Thyroid gland (tissue), 4 donors: ENCODE measurements at regions not wholly inside any gene's neighbourhood (a gene's known extent, or its start where the extent isn't known, plus 50 kb on each side); places are given as distances from the start of the nearest gene placed in this dataset.

Experiments
- DNase-seq, 2 donors: peaks; one replicate each; pipeline ENCODE4 v3.0.0-alpha.2; 2019
- H3K27ac ChIP-seq, 3 donors: fragments of 200-600 bp; sonication (generic); 1 replicate in 2 of 3; 2 replicates in 1 of 3; pipeline ENCODE4 v1.5.1; 2016 to 2019; ENCODE audit warnings: mild to moderate bottlenecking in 1 of 3, moderate library complexity in 1 of 3
- H3K27me3 ChIP-seq: fragments of 200-600 bp; sonication (generic); one replicate; pipeline ENCODE4 v1.5.1; 2019
- H3K36me3 ChIP-seq, 2 donors: fragments of 200-600 bp; sonication (generic); one replicate each; pipeline ENCODE4 v1.5.1; 2016 to 2019
- H3K4me1 ChIP-seq, 2 donors: fragments of 200-600 bp; sonication (generic); one replicate each; pipeline ENCODE4 v1.5.1; 2017 to 2019
- H3K4me3 ChIP-seq, 3 donors: fragments of 200-600 bp; sonication (generic); replicated peaks in 1 of 3; 1 replicate in 2 of 3; 2 replicates in 1 of 3; pipeline ENCODE4 v1.5.1; 2016; ENCODE audit warnings: mild to moderate bottlenecking in 1 of 3
- H3K9me3 ChIP-seq: fragments of 200-600 bp; sonication (generic); one replicate; pipeline ENCODE4 v1.5.1; 2017
- POLR2A ChIP-seq, 2 donors: fragments of 450-650 bp; IDR thresholded peaks; one replicate each; pipeline ENCODE4 v1.6.1; 2017; ENCODE audit warnings: antibody characterized with exemption in 2 of 2, mild to moderate bottlenecking in 2 of 2, moderate library complexity in 1 of 2
- WGBS, 2 donors: methylation state at CpG; one replicate each; pipeline ENCODE4 v1.1.5; 2017; 5-methylcytosine and 5-hydroxymethylcytosine counted together
- intact Hi-C: fragments of 100-400 bp; cut with DNase I; formaldehyde crosslinking; loops from one replicate; pipeline ENCODE4 v1.15.1; 2023
- TF ChIP-seq, protein P1 (sequence below), 6 experiments: fragments of 200-600 bp in 3 of 6; fragments of 450-650 bp in 3 of 6; sonication (generic) in 3 of 6; IDR thresholded peaks; one replicate each; pipeline ENCODE4 v1.5.1; 2016 to 2019; ENCODE audit warnings: antibody characterized with exemption in 6 of 6, mild to moderate bottlenecking in 2 of 6, inconsistent platforms in 1 of 6, moderate library complexity in 1 of 6

DNA sequence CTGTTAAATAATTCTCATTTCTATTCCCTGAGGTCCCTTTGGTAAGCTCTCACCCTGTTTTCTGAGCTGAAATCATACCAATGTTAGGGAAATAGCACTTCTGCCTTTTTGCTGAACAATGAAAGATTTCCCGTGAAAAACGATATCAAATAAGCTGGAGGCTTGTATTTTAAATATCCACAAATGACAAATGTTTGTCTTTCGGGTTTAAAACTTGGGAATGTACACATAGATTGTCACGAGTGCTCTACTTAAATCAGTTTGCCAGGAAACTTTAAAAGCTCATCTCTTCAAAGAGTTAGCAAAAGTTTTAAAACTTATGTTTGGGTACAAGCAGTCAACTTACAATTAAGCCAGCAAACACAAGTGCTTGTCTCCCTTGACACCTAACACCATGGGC lies 393.5 kb upstream of the MON1B start:
- DNase-seq: no peak
- no peak for TF ChIP-seq POLR2A (IDR thresholded peaks at IDR 0.05)
- TF ChIP-seq, protein P1, sequence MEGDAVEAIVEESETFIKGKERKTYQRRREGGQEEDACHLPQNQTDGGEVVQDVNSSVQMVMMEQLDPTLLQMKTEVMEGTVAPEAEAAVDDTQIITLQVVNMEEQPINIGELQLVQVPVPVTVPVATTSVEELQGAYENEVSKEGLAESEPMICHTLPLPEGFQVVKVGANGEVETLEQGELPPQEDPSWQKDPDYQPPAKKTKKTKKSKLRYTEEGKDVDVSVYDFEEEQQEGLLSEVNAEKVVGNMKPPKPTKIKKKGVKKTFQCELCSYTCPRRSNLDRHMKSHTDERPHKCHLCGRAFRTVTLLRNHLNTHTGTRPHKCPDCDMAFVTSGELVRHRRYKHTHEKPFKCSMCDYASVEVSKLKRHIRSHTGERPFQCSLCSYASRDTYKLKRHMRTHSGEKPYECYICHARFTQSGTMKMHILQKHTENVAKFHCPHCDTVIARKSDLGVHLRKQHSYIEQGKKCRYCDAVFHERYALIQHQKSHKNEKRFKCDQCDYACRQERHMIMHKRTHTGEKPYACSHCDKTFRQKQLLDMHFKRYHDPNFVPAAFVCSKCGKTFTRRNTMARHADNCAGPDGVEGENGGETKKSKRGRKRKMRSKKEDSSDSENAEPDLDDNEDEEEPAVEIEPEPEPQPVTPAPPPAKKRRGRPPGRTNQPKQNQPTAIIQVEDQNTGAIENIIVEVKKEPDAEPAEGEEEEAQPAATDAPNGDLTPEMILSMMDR (IDR thresholded peaks at IDR 0.05): no peak
- Histone ChIP-seq H3K9me3 (no peaks in the 10 kb centered on the region), H3K4me3 (no peak overlapping the region), H3K4me1 (no peaks in the 10 kb centered on the region), H3K36me3 (no peaks in the 10 kb centered on the region), H3K27ac (no peak overlapping the region), H3K27me3 (no peaks in the 10 kb centered on the region)
- intact Hi-C loops: no loop called here
- 85 to 90% methylated on average over 4 of the region's 4 CpGs for WGBS, 2 donors

DNA sequence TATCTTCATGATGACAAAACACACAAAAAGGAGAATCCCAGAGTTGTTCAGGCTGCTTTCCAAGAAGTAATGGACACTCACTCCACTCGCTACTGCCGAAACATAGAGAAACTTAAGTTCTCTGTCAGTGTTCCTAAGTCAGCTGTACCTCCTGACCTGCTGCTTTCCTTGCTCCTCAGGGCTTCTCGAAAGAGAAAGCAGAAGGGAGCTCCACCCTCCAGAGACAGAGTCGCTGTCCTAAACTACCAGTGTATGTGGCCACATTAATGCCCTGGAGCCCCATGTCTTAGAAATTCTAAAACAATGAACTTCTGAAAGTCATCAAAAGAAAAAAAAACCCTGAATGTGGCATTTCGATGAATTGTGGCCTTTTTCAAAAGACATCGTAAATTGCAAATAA lies 390.8 kb upstream of the MON1B start:
- Histone ChIP-seq H3K4me1 (no peaks in the 10 kb centered on the region), H3K36me3 (no peaks in the 10 kb centered on the region), H3K27me3 (no peaks in the 10 kb centered on the region), H3K9me3 (no peaks in the 10 kb centered on the region), H3K27ac (no peak overlapping the region), H3K4me3 (no peak overlapping the region)
- DNase-seq: no peak
- intact Hi-C loops: no loop called here
- TF ChIP-seq, protein P1 (IDR thresholded peaks at IDR 0.05): no peak
- no peak for TF ChIP-seq POLR2A (IDR thresholded peaks at IDR 0.05)
- 86 to 87% methylated on average over 6 of the region's 6 CpGs for WGBS, 2 donors

DNA sequence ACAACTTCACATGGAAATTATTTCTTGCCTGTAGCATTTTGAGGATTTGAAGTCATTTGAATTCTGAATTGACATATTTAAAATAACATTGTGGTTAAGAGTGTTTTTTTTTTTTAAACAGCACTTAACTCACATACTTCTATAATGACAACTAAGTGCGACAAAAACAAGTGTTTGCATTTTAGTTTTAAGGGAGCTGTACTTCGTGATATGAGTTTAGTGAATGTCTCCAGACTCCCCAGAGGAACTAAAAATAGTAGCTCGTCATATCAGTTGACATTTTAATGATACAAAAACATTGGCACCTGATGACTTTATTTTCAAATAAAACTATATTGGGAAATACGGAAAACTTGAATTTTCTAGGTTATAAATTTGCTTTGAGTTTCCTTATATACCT lies 389.6 kb upstream of the MON1B start:
- H3K9me3 ChIP-seq: no peaks in the 10 kb centered on the region
- no peaks in the 10 kb centered on the region for H3K36me3 ChIP-seq
- WGBS, 2 donors: 79 to 81% methylated on average over 4 of the region's 4 CpGs
- TF ChIP-seq, protein P1 (IDR thresholded peaks at IDR 0.05): no peak
- TF ChIP-seq POLR2A (IDR thresholded peaks at IDR 0.05): no peak
- intact Hi-C loops: no loop called here
- no peaks in the 10 kb centered on the region for H3K27me3 ChIP-seq
- H3K4me1 ChIP-seq: no peaks in the 10 kb centered on the region
- DNase-seq: no peak
- no peak overlapping the region for H3K4me3 ChIP-seq
- H3K27ac ChIP-seq: no peak overlapping the region

DNA sequence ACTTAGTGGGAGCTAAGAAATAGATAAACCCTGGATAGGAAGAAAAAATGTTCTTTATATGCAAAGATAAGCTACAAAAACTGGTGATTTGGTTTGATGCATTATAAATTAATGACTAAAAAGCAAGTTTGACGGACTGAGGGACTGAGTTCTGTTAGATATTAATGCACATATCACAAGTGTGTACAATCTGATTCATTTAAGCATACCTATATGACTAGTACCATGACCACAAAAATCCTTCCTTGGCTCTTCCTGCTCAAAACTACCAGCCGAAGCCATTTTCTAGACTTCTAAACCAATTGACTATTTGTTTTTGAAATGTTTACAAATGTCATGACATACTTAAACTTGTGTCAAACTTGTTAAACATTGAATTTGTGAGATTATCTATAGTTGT lies 374.5 kb upstream of the MON1B start:
- TF ChIP-seq, protein P1 (IDR thresholded peaks at IDR 0.05): no peak
- no peak for TF ChIP-seq POLR2A (IDR thresholded peaks at IDR 0.05)
- intact Hi-C loops: no loop called here
- WGBS, 2 donors: 88 to 93% methylated on average over 2 of the region's 2 CpGs
- H3K36me3 ChIP-seq: no peaks in the 10 kb centered on the region
- no peak overlapping the region for H3K4me3 ChIP-seq
- DNase-seq: no peak
- no peaks in the 10 kb centered on the region for H3K27me3 ChIP-seq
- H3K4me1 ChIP-seq: no peaks in the 10 kb centered on the region
- H3K9me3 ChIP-seq: no peaks in the 10 kb centered on the region
- H3K27ac ChIP-seq: no peak overlapping the region

DNA sequence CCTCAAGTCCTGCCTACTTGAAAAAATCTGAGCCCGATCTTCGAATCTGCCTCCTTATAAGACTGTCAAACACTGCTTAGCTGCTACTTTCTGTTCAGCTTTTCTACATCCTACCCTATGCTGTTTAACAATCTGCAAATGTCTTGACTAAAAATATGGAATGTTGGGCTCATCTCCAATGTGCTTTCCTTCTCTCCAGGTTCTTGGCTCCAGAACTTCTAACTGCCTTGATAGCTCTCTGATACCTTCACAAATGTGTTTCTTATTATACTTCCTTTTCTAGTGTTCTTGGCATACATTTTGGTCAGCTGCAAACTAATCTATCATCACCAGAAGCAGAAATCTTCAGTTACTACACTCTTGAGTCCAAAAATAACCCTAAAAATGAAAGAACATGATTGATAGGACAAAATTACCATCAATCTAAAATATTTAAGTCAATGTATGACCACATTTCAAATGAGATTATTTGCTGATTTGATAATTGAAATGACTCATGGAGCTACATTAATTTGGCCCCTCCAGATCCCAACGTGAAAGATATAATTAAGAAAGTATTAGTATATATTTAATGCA lies 372.3 kb upstream of the MON1B start:
- intact Hi-C loops: no loop called here
- WGBS, 2 donors: 71 to 82% methylated on average over 3 of the region's 3 CpGs
- no peak for TF ChIP-seq POLR2A (IDR thresholded peaks at IDR 0.05)
- TF ChIP-seq, protein P1 (IDR thresholded peaks at IDR 0.05): no peak

More for the DNA sequence above, 372.3 kb upstream of the MON1B start:
- Histone ChIP-seq H3K4me1 (no peaks in the 10 kb centered on the region), H3K27me3 (no peaks in the 10 kb centered on the region), H3K9me3 (no peaks in the 10 kb centered on the region), H3K4me3 (no peak overlapping the region), H3K36me3 (no peaks in the 10 kb centered on the region), H3K27ac (no peak overlapping the region)
- no peak for DNase-seq
